Central memory CD4-positive, alpha-beta T cell (primary cell): ENCODE measurements at regions not wholly inside any gene's neighbourhood (a gene's known extent, or its start where the extent isn't known, plus 50 kb on each side); places are given as distances from the start of the nearest gene placed in this dataset.

Source experiments
- DNase-seq: peaks from one replicate; pipeline ENCODE4 v3.0.0; 2022

DNA sequence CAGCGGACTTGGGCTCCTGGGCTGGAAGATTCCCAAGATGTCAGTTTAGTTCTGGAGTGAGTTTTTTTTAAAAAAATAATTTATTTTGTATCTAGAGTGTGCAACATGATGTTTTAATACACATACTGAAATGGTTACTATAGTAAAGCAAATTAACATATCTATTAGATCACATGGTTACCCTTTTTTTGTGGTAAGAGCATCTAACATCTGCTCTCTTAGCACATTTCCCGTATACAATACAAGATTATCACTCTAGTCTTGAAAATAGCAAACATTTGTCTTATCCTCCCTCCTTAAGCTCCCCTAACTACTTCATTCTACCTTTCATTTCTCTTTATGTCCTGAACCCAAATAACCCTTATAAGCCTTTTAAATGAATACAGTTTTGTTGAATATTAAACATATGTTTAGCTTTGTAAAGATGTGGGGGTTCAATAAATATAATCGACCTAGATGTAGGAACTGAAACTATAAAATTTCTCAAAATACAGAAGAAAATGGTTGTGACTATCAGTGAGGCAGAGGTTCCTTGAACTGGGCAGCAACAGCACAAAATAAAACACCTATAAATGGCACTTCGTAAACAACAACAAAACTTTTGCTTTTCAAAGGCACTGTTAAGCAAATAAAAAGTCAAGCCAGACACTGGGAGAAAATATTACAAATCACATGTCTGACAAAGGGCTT is 466.6 kb downstream of the FGF9 start:
- no peak for DNase-seq

DNA sequence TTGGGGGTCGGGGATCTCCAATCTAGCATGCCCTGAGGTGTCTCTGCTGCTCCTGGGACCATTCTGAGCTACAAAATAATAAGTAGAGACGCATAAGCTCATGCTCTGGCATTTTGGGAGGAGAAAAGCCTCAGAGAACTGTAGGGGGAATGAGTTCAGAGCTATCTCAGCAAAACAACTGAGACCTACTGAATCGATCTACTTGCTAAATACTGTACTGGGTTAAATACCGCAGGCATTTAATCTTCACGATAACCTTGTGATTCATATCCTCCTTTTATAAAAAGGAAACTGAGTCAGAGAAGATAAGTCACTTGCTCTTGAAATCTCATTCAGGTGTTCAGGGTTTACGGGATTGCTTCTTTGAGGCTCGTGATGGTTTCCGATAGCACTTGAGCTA is 468.1 kb downstream of the FGF9 start:
- DNase-seq = no peak

DNA sequence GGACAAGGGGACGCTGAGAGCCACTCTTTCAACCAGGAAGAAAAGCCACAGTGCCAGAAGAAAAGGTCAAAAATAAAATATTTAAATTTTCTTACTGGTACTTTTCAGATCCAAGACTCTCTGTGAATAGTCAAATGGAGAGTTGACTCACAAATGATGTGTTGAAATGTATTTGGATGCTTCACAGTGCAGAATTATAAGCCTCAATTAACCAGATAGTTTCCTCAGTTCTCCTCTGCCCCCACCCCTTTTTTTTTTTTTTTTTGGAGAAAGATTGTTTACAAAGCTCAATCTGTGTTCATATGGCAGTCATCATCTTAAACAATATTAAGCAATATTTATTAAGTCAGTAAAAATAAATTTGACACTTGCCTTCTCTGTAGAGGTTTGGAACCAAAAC is 470.8 kb downstream of the FGF9 start:
- no peak for DNase-seq

DNA sequence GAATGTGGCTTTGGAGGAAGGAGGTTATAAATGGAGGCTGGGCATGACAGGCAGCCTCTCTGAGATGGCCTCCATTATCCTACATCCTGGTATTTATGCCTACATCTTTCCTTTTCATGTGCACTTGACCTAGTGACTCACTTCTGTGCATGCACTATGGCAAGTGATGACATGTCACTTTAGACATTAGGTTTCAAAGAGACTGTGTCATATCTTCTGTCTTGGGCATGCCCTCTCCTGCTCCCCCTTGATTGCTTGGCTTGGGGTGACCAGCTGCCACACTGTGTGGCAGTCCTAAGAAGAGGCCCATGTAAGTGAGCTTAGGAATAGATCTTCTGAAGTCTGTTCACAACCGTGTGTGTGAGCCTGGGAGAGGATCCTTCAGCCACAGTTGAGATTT is 472.8 kb downstream of the FGF9 start:
- no peak for DNase-seq

DNA sequence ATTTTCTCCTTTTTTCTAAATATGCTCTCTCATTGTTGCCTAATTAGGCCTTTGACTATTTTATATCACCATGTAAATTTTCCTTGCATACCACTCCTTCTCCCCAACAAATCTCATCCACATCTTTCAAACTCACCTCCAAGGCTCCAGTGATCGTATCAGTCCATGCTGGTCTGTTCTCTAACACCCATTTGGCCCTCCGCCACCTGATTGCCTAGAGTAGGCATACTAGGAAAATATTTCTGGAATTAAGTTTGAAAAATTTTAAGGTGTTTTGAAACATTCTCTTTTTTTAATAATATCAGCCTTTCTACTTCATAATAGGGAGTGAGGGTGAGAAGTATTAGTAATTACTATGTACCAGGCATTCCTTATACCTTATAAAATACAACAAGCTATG is 473.9 kb downstream of the FGF9 start:
- DNase-seq = no peak

DNA sequence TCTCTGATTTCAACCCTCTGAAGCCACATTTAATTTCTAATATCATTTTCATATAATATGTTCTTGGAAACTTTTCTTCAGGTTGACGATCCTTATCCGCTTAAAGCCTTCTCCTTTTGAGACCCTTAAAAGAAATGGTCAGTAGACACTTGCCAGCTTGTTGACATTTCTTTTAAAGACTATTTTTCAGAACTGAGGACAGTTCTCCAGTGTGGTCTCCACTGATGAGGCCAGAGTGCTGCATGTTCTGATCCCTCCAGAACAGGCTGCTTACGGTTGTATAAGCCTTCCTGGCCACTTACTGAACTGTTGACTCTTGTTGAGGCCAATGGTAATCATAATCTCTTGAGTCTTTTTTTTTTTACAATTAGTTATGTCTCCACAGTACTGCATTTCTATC is 477.3 kb downstream of the FGF9 start:
- DNase-seq = no peak

DNA sequence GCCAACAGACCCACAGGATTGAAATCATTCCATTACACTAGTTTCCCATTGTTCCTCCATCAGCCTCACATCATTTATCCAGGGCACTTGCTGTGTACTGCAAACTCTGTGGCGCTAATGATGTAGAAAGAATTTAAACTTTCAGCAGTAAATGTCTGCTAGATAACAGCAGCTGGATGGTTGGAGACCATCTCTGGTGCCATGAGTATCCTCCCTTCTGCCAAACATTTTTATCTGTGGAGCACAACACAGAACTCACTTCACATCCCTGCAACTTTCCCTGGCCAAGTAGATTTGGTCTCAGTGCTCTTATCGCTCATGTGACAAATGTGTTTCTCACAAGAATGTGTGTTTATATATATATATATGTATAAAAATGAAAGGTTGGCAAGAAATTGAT is 481.9 kb downstream of the FGF9 start:
- DNase-seq = no peak

DNA sequence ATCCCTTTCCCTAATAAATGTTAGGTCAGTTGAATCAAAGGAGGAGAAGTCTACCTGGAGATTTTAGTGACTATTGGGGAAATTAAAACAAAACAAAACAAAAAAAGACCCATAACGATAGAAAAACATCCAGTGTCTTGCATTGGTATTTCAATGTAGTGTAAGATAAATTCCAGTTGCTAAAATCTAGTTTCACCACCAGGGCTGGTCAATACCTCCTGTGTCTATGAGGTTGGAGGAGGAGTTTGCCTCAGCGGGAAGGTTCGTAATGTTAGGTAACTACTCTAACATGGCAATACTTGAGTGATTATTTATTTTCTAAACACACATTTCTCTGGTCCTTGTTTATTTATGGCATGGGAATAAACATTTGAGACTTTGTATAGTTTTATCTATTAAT is 483.2 kb downstream of the FGF9 start:
- no peak for DNase-seq

DNA sequence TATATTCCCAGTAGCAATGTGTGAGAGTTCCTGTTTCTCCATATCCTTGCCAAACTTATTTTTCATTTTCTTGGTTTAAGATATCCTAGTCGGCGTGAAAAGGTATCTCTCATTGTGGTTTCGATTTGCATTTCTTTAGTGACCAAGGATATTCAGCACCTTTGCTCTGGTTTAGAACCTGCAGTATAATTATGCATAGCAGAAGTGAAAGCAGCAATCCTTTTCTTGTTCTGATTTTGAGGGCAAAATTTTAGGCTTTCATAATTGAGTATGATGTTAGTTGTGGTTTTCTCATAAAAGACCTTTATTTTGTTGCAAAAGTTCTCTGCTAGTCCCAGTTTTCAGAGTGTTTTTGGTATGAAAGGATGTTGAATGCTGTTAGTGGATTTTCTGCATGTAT is 491.0 kb downstream of the FGF9 start:
- DNase-seq = peak; percentile 17

DNA sequence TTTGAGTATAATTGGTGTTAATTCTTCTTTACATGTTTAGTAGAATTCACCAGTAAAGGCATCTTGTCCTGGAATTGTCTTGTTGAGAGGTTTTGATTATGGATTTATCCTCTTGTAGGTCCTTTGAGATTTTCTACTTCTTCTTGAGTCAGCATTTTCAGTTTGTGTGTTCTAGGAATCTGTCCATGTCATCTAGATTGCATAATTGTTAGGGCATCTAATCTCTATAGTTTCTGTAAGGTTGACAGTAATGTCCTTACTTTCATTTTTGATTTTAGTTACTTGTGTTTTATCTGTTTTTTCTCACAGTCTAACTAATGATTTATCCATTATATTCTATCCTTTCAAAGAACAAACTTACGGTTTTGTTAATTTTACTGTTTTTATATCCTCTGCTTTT is 492.0 kb downstream of the FGF9 start:
- no peak for DNase-seq

DNA sequence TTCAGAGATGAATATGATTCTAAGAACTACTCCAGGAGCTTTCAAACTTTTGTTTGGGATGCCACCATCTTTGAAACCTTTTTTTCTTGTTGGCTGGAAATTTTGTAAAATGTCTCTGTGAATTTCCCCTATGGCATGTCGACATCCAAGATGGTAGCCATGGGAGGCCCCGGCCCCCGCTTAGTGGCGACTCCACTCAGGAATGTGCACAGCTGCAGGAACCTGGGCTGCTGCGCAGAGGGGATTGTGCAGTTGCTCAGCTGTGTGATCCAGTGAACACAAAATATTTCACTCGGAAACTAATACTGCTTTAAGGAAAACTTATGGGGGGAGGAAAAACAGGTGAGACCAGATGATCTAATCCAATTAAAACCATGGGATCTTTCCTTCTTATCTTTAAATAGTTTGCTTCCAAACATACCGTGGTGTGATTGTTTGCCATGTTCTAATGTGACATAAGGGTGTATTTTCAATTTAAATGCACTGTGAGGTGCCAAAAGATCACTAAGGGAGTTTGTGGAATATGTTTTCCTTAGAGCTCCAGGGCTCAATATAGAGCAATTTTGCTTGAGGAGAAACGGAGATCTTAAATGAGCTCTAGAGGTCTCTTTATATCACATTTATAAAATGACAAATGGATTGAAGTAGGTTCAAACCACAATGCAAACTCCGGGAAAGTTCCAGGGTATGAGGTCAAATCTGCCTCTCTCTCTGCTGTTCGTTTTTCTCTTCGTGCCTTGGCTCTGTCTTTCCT is 497.7 kb downstream of the FGF9 start:
- no peak for DNase-seq

DNA sequence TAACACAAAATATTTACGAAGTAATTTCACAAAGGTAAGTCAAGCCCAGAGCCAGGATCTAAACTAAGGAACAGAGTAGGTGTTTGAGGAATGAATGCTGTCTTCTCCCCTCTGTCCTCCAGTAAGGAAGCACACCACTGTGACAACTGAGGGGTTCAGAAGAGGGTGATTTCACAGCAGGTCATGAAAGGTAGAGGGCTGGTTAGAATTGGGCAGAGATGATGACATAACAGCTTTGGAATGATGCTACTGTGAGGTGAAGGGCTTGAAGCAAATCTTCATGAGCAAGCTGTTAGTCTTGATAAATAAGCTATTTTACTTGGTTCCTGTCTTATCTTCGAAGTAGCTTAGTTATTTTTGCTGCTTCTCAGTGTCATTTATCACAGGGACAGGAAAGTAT is 498.6 kb downstream of the FGF9 start:
- DNase-seq = no peak

DNA sequence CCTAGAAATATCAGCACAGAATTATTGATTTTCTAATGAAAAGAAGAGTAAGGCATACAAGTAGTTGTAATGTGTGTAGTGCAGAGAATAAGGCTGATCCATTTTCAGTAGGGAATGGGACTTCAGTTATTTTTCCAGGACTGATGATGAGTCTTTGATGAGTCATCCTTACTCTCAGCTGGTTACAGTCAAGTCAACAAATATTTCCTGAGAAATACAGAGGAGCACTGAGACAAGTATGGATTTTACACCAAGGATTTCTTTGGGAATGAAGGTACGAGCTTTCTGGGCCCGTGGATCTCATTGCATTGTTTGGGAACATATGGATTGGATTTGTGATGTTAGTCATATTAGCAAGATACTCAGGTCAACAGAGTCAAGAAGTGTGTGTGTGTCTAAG is 502.7 kb downstream of the FGF9 start:
- DNase-seq = no peak

DNA sequence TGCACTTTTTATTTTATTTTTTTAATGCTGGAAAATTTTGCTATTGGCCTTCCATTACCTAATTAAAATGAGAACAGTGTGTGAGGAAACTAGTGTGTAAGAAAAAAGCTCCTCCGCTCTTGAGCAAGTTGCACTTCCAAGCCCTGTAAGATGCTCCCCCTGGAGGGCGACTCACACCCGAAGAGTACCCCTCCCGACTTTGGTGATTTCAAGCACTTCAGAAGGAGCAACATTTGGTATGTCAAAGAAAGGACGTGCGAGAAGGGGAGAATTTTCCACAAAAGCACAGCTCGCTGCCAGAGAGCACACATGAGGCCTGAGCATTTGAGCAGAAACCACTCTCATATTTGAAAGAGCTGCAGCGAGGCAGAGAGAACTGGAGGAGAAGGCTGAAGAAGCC is 504.4 kb downstream of the FGF9 start:
- no peak for DNase-seq

DNA sequence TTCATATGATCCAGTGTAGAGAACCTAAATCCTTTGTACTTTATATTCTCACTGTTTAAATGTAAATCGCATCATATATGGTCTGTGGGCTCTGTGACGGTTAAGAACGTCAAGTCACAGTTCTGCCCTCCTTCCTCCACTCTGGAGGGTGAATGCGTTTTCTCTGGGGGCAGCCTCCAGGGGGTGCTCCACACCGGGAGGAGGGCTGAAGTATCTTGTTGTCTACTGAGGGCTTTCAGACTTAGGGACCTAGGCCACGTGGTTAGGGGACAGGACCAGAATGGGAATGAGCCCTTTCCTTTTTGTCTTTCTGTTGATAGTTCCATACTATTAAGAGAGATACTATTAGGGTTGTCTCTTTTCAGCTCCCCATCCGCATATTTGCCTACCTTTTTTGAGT is 504.9 kb downstream of the FGF9 start:
- DNase-seq = no peak

DNA sequence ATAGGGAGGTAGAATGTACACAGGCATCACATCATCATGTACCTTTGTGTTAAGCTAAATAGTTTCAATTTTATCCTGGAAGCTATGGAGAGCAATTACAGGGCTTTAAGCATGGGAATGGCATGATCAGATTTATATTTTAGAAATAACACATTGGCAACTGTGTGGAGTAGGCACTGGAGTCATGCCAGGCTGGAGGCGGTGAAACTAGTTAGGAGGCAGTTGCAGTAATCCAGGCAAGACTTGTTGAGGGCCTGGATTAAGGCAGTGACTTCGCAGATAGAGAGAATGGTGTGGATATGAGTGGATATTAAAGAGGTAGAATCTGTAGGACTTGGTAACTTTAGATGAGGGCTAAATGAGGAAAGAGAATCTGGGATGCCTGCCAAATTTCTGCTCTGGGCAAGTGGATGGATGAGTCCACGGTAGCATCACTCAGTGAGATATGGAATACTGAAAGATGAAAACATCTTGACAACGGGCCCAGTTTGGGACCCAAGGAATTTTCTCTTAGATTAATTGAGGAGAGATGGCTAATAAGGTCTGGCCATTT is 506.2 kb downstream of the FGF9 start:
- no peak for DNase-seq

DNA sequence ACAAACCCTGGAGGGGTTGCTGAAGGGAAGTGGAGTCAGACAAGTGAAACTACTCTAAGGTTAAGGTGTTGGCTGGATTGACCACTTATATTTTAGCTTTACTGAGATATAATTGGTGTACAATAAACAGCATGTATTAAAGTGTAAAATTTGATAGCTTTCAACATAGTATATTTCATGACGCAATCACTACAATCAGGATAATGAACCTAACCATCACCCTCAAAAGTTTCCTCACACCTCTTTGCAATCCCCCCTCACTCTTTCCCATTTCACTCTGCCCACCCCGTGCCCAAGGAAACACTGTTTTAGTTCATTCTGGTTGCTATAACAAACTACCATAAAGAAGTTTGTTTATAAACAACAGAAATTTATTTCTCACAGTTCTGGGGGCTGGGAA is 508.0 kb downstream of the FGF9 start:
- no peak for DNase-seq

DNA sequence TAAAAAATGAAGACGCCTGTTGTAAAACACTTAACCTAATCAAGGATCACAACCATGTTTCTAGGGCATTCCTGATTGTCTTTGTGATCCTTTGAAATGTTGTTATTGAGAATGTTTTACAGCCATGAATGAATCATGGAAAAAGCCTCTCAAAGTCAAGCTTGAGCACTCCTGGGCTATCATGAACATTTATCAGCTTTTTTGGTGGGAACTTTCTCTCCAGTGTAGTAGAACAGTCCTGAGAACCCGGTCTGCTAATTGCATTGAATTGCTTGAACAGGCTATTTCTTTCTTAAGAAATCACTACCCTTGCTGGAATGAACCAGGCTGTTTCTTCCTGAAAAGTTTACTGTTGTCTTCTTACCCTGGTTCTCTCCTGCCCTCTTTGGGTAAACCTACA is 516.5 kb downstream of the FGF9 start:
- no peak for DNase-seq

DNA sequence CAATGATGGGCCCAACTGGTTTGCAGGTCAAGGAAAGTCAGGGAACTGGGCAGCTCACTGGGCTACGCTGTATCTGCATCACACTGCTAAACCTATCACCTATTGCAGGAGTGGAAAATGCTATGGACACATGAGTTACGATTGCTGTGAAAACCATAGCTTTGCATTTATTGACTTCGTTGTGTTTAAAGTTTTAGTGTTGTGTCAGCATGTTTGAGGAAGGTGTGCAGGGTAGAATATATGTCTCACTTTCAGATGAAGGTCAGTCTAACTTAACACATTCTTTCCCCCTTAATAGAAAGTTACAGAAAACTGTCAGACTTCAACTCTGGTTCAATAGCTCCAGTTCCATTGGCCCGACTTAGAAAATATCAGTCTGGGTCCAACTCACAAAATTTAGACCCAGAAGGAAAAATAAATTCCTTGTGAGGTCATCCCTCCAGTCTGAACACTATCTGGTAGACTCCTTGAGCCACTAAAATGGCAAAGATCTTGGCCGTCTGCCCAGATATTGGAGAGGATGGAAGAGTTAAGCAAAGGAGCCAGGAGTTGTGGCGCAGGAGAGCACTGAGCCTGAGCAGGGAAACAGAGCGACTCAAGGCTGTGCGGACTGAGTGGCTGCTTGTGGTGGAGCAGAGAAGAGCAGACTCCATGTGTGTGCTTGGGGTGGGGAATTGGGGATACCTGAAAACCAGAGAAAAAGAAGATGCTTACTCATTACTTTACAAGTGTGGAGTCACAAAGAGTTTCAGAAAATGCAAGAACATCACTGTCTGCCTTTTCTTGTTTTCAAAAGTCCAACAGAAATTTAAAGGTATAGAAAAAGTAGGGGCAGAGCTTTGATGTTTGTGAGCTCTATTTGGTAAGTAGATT is 518.5 kb downstream of the FGF9 start:
- no peak for DNase-seq

DNA sequence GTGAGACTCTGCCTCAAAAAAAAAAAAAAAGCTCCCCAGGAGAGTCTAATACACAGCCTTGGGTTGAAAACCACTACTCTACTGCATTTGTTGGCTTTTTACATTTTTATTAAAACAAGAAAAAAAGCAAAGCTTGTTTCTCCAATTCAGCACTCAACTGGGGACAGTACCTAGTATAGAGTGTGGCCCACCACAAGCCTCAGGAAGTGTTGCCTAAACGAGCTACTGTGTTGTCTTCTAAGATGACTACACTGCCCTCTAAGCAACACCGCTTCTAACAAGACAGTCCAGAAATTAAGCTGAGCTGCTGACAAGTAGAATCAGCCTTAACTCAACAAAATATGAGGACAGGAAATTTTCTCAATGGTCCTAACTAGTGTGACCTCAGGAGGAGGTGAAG is 522.2 kb downstream of the FGF9 start:
- DNase-seq = no peak

DNA sequence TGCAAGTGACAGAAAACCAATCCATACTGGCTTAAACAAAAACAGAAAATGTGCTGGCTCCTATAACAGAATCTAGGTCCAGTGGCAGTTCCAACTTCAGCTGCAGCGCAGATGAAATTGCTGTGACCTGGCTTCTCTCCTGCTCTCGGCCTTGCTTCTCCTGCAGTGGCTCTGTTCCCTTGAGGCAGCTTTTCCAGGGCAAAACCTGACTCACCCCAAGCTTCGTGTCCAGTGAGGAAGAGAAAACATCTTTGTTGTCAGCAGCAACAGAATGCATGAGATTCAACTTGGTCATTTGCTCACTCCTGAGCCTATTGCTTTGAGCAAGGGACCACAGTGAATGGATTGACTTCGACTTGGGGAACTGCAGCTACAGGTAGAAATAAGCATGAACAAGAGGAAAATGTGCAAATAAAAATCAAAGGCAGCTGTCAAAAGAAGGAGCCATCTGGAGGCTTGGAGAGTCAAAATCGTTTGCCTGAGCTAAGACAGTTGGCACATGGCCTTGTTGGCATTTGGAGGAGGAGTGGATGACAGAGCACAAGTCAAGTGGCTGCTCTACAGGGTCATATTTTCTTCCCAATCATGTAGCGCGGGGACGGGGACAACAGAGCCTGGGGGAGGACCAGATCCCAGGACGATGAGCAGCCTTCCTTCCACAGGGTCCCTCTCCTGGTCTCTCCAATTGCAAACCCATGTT is 523.4 kb downstream of the FGF9 start:
- no peak for DNase-seq

DNA sequence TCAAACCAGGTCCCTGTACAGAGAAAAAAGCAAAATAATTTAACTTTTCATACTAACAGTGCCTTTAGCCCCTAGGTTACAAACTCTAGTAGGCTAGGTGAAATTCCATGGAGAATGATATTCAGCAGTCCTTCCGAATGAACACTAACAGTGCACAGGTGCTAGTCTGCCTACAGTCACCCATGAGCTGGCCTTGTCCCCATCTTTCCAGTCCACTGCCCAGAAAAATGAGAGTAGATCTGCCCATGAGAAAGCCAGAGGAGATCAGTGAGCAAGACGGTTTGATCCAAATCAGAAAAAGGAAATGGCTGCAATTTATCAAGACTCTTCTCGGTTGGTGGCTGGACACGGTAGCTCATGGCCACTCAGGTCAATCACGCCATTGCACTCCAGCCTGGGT is 524.9 kb downstream of the FGF9 start:
- DNase-seq = no peak

DNA sequence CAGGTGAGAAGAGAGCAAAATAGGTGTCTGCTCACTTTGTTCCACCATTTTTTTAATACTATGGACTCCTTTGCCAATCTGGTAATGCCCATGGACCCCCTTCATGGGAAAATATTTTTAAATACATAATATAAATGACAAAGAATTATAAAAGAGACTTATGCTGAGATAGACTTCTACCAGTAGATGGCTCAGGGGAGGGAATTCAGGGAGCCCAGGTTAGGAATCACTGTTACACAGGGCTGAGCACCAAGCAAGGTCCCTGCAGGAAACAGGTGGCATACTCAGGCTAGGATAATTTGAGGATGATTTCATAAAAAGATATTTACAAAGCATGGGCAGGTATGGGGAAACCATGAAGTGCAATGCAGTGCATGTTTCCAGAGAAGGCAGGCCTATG is 525.9 kb downstream of the FGF9 start:
- no peak for DNase-seq
